C4-2B (cell line): ENCODE measurements at regions not wholly inside any gene's neighbourhood (a gene's known extent, or its start where the extent isn't known, plus 50 kb on each side); places are given as distances from the start of the nearest gene placed in this dataset.

ENCODE experiments used
- CTCF ChIP-seq: fragments of 450-650 bp; conservative IDR thresholded peaks from 2 replicates; pipeline ENCODE4 v1.5.1; 2017; ENCODE audit warnings: mild to moderate bottlenecking
- ZFX ChIP-seq: fragments of 450-650 bp; IDR thresholded peaks from 2 replicates; pipeline ENCODE4 v1.6.1; 2017

GRCh38 chr22:48951836-48952235, 875.8 kb downstream of the BRD1 start:
- TF ChIP-seq CTCF (no peak), ZFX (no peak)
